K562 (cell line): ENCODE measurements at regions not wholly inside any gene's neighbourhood (a gene's known extent, or its start where the extent isn't known, plus 50 kb on each side); places are given as distances from the start of the nearest gene placed in this dataset.

Source experiments
- ATAC-seq: fragments of 200-7000 bp; cut with Tn5 transposase; 3 replicates; pipeline ENCODE4 v1.9.1; 2020; ENCODE audit warnings: moderate library complexity
- BruUV-seq: library from RNA; stranded (reverse); fragments of 400-500 nt; replicated peaks from 2 replicates; lab custom pipeline; 2021; lab: Mats Ljungman, UMichigan
- CTCF ChIA-PET: fragments of 300-600 bp; formaldehyde crosslinking; extraction: SDS; loops from one replicate; lab custom pipeline; 2021; ENCODE audit warnings: low intra/inter-chr PET ratio; lab: Yijun Ruan, JAX
- POLR2A ChIA-PET: fragments of 300-600, 350-650 bp; sonication (Branson Sonifier 250); formaldehyde crosslinking; extraction: SDS; loops from one replicate; lab custom pipeline; 2021; ENCODE audit warnings: antibody characterized with exemption, inconsistent platforms; lab: Yijun Ruan, JAX
- DNase-seq, 4 experiments: peaks; one replicate each; pipeline versions ENCODE4 v3.0.0 to v3.0.0-alpha.2; 2011 to 2018; ENCODE audit warnings: low spot score in 3 of 4, mixed read lengths in 3 of 4; ENCODE audit errors: extremely low read depth in 1 of 4
- FAIRE-seq: peaks from 2 replicates; lab custom pipeline; 2011; peaks lifted over from hg19 to GRCh38; lab: Jason Lieb, UNC
- H2AFZ ChIP-seq: 2 replicates; pipeline ENCODE4 v1.6.0; 2011; ENCODE audit warnings: low read depth, low read length, control low read depth, inconsistent platforms
- H3K27ac ChIP-seq: fragments of 200-600 bp; 3 replicates; pipeline ENCODE4 v1.8.0; 2011; ENCODE audit warnings: low read depth, mild to moderate bottlenecking, control low read depth, inconsistent platforms, low read length, moderate library complexity, mixed read lengths; ENCODE audit errors: extremely low read depth
- H3K27me3 ChIP-seq, 2 experiments: fragments of 300-600 bp in 1 of 2; 2 replicates in 1 of 2; 3 replicates in 1 of 2; pipeline versions ENCODE4 v1.6.0 to v1.8.0; 2011; ENCODE audit warnings: inconsistent platforms in 2 of 2, low read length in 2 of 2, mild to moderate bottlenecking in 1 of 2, mixed read lengths in 1 of 2, moderate library complexity in 1 of 2; ENCODE audit not compliant: control insufficient read depth in 2 of 2, insufficient read depth in 2 of 2
- H3K36me3 ChIP-seq: fragments of 300-600 bp; 3 replicates; pipeline ENCODE4 v1.8.0; 2011; ENCODE audit warnings: mild to moderate bottlenecking, low read length, inconsistent platforms; ENCODE audit not compliant: control insufficient read depth, insufficient read depth
- H3K4me1 ChIP-seq, 2 experiments: fragments of 200-600 bp in 1 of 2; replicated peaks in 1 of 2; 2 replicates in 1 of 2; 3 replicates in 1 of 2; pipeline versions ENCODE4 v1.5.1 to v1.8.0; 2011; ENCODE audit warnings: inconsistent platforms in 2 of 2, low read length in 2 of 2, mild to moderate bottlenecking in 1 of 2, mixed read lengths in 1 of 2, moderate library complexity in 1 of 2; ENCODE audit not compliant: control insufficient read depth in 2 of 2, insufficient read depth in 2 of 2
- H3K4me2 ChIP-seq: 2 replicates; pipeline ENCODE4 v1.6.1; 2011; ENCODE audit warnings: low read length, control low read depth, inconsistent platforms, mixed read lengths; ENCODE audit not compliant: insufficient read depth
- H3K4me3 ChIP-seq: fragments of 200-600 bp; sonication (generic), shearing (Covaris generic); 2 replicates; pipeline ENCODE4 v1.5.1; 2016; ENCODE audit warnings: control low read depth, inconsistent platforms
- H3K79me2 ChIP-seq: fragments of 200-600 bp; 3 replicates; pipeline ENCODE4 v1.8.0; 2011; ENCODE audit warnings: low read length, inconsistent platforms; ENCODE audit not compliant: control insufficient read depth, insufficient read depth
- H3K9ac ChIP-seq, 2 experiments: 2 replicates each; pipeline versions ENCODE4 v1.6.0 to v1.6.1; 2011; ENCODE audit warnings: low read depth in 2 of 2, low read length in 2 of 2, control low read depth in 1 of 2, inconsistent platforms in 1 of 2, mild to moderate bottlenecking in 1 of 2, mixed read lengths in 1 of 2; ENCODE audit not compliant: insufficient read depth in 1 of 2
- H3K9me1 ChIP-seq: one replicate; pipeline ENCODE4 v1.6.0; 2011; ENCODE audit warnings: inconsistent platforms, mild to moderate bottlenecking, low read length, moderate library complexity; ENCODE audit not compliant: control insufficient read depth, insufficient read depth
- H3K9me3 ChIP-seq: replicated peaks from 2 replicates; pipeline ENCODE4 v1.5.1; 2011; ENCODE audit warnings: low read depth, low read length, inconsistent platforms; ENCODE audit not compliant: control insufficient read depth, insufficient read depth
- H4K20me1 ChIP-seq: replicated peaks from 2 replicates; pipeline ENCODE4 v1.6.1; 2011; ENCODE audit warnings: low read length, inconsistent platforms, mixed read lengths; ENCODE audit not compliant: control insufficient read depth, insufficient read depth
- E2F4 ChIP-seq: sonication (generic); formaldehyde crosslinking; IDR thresholded peaks from 2 replicates; pipeline ENCODE4 v1.8.0; 2022; ENCODE audit warnings: mild to moderate bottlenecking, low read depth, missing genetic modification reagents
- EP400 ChIP-seq: fragments of 450-650 bp; IDR thresholded peaks from 2 replicates; pipeline ENCODE4 v1.6.1; 2017; ENCODE audit warnings: antibody characterized with exemption, mild to moderate bottlenecking, moderate library complexity
- HDAC3 ChIP-seq: fragments of 450-650 bp; IDR thresholded peaks from 2 replicates; pipeline ENCODE4 v1.6.1; 2018; ENCODE audit warnings: borderline replicate concordance, mild to moderate bottlenecking, moderate library complexity; ENCODE audit not compliant: partially characterized antibody
- NRF1 ChIP-seq, 2 experiments: fragments of 450-650 bp; IDR thresholded peaks in 1 of 2; conservative IDR thresholded peaks in 1 of 2; 2 replicates each; pipeline ENCODE4 v1.6.1; 2014; ENCODE audit warnings: mild to moderate bottlenecking in 2 of 2
- PHF8 ChIP-seq: fragments of 200-600 bp; sonication (generic); IDR thresholded peaks from 2 replicates; pipeline ENCODE4 v1.6.1; 2012; ENCODE audit warnings: mixed run types, mild to moderate bottlenecking, inconsistent platforms, low read length, moderate library complexity, borderline replicate concordance
- POLR2G ChIP-seq: fragments of 200-400 bp; formaldehyde crosslinking; IDR thresholded peaks from 2 replicates; pipeline ENCODE4 v1.6.1; 2017; ENCODE audit warnings: low read depth, mild to moderate bottlenecking, antibody characterized with exemption, low read length, moderate library complexity
- SMARCB1 ChIP-seq: IDR thresholded peaks from 2 replicates; pipeline ENCODE4 v1.6.1; 2011; ENCODE audit warnings: improper control_type of control experiment, low read depth; ENCODE audit not compliant: insufficient read length
- ZSCAN32 ChIP-seq: fragments of 450-650 bp; formaldehyde crosslinking; IDR thresholded peaks from 2 replicates; pipeline ENCODE4 v1.4.0; 2020; ENCODE audit warnings: mild to moderate bottlenecking, moderate library complexity
- in situ Hi-C: fragments of 300-500 bp; cut with MboI; formaldehyde crosslinking; loops from 4 replicates; pipeline ENCODE4 v1.15.0; 2018; ENCODE audit warnings: inconsistent platforms, mixed read lengths
- intact Hi-C: fragments of 100-400 bp; cut with micrococcal nuclease; formaldehyde crosslinking; loops from 2 replicates; pipeline ENCODE4 v1.14.2; 2022
- TF ChIP-seq, protein P1 (sequence below), 2 experiments: fragments of 450-650 bp in 1 of 2; sonication (generic) in 1 of 2; formaldehyde crosslinking in 1 of 2; IDR thresholded peaks in 1 of 2; conservative IDR thresholded peaks in 1 of 2; 2 replicates each; pipeline versions ENCODE4 v1.6.1 to v1.8.1; 2016 to 2023; ENCODE audit warnings: mild to moderate bottlenecking in 2 of 2, moderate library complexity in 2 of 2, inconsistent platforms in 1 of 2, missing genetic modification reagents in 1 of 2

DNA sequence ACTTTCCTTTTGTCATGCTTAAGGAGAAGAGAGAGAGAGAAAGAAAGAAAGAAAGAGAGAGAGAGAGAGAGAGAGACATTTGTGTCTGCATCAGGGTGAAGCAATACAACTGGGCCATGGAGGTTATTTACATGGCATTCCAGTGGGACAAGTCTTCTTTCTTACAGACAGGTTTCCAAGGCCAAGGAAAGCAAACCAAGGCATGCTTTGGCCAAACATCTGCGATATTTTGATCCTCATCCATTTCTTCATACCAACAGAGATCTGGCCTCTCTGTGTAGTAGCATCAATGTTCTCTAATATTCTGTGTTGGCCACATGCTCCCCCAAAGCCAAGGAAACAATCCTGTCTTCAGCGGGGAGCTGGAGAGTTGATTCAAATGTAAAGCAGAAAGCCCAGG, 292.1 kb downstream of the SETD4 start (continued):
- TF ChIP-seq, protein P1, sequence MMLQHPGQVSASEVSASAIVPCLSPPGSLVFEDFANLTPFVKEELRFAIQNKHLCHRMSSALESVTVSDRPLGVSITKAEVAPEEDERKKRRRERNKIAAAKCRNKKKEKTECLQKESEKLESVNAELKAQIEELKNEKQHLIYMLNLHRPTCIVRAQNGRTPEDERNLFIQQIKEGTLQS (IDR thresholded peaks at IDR 0.05): no peak
- TF ChIP-seq, protein P1 (CRISPR knock-in tag; conservative IDR thresholded peaks at IDR 0.05): no peak
- TF ChIP-seq HDAC3 (no peak), SMARCB1 (no peak), ZSCAN32 (CRISPR knock-in tag) (no peak), NRF1 (conservative IDR thresholded peaks at IDR 0.05 in 1 of 2, IDR thresholded peaks at IDR 0.05 in 1 of 2) (no peak), EP400 (no peak), PHF8 (no peak), POLR2G (no peak)

DNA sequence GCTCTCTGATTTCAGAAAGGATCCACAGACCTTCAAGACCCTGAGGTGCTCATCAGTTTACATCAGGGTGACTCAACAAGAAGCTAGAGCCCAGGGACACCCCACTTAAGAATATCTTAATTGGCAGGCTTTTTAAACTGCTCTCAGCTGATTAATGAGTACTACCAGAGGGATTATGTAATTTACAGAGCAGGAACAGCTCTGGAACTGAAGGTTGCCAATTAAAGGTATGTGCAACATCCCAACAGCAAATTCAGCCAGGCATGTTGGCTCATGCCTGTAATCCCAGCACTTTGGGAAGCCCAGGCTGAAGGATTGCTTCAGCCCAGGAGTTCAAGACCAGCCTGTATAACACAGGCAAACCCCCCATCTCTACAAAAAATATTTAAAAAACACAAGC, 295.7 kb downstream of the SETD4 start:
- H3K36me3 ChIP-seq: no peaks in the 10 kb centered on the region
- no peaks in the 10 kb centered on the region for H3K9me1 ChIP-seq
- no peak for TF ChIP-seq E2F4
- H3K9me3 ChIP-seq: no peaks in the 10 kb centered on the region
- no peaks in the 10 kb centered on the region for H3K4me1 ChIP-seq
- no peaks in the 10 kb centered on the region for H3K79me2 ChIP-seq
- DNase-seq (no peak), ATAC-seq (no peak), FAIRE-seq (no peak)
- intact Hi-C loops (no loop called here), in situ Hi-C loops (no loop called here)
- no peak overlapping the region for H3K4me3 ChIP-seq
- no peak overlapping the region for H3K27ac ChIP-seq
- CTCF ChIA-PET: no interaction called here
- no TSS peak for BruUV-seq
- H3K9ac ChIP-seq: no peak overlapping the region
- H3K4me2 ChIP-seq: no peak overlapping the region
- H4K20me1 ChIP-seq: no peaks in the 10 kb centered on the region
- H2AFZ ChIP-seq: no peak overlapping the region
- H3K27me3 ChIP-seq: 0 out of 5 replicates have a peak, but pooled peaks cover 0 to 2% of the 10 kb centered on the region in 2 experiments
- POLR2A ChIA-PET: interaction anchor here (2.0 kb wide), 1 partner anchor 9 kb away, joined by 4 read pairs; no protein-coding TSS in a partner anchor
